ENCODE measurements at regions not wholly inside any gene's neighbourhood (a gene's known extent, or its start where the extent isn't known, plus 50 kb on each side); places are given as distances from the start of the nearest gene placed in this dataset.
"Not testable (repeated sequence)": the region's sequence is repeated elsewhere in the genome, so short reads cannot be mapped to it uniquely, and the experiment has no call there.

GRCh38 chr20:56872620-56873458 lies 243.7 kb downstream of the TFAP2C start:
- DNase-seq (ENCODE audit: low read depth): no peak

- DNase-seq (ENCODE audit: low read depth): no peak
These were observed 244.7 kb downstream of the TFAP2C start for GRCh38 chr20:56873836-56874235.

- no peak for DNase-seq (ENCODE audit: low read depth)
These were observed 246.1 kb downstream of the TFAP2C start for GRCh38 chr20:56875052-56875659.

GRCh38 chr20:56875803-56876202 lies 246.7 kb downstream of the TFAP2C start:
- DNase-seq (ENCODE audit: low read depth): no peak

GRCh38 chr20:56885521-56885920 lies 256.4 kb downstream of the TFAP2C start:
- no peak for DNase-seq (ENCODE audit: low read depth)

- no peak for DNase-seq (ENCODE audit: low read depth)
These were observed 260.9 kb downstream of the TFAP2C start for GRCh38 chr20:56890011-56890410.

- DNase-seq (ENCODE audit: low read depth): peak; percentile 4
These were observed 264.3 kb downstream of the TFAP2C start for GRCh38 chr20:56893226-56893917.

GRCh38 chr20:56896447-56896846 lies 267.3 kb downstream of the TFAP2C start:
- DNase-seq (ENCODE audit: low read depth): no peak

GRCh38 chr20:56897318-56897957 lies 268.3 kb downstream of the TFAP2C start:
- no peak for DNase-seq (ENCODE audit: low read depth)

- no peak for DNase-seq (ENCODE audit: low read depth)
These were observed 268.8 kb downstream of the TFAP2C start for GRCh38 chr20:56897958-56898349.

GRCh38 chr20:56899506-56899905 lies 270.4 kb downstream of the TFAP2C start:
- no peak for DNase-seq (ENCODE audit: low read depth)

- no peak for DNase-seq (ENCODE audit: low read depth)
These were observed 271.1 kb downstream of the TFAP2C start for GRCh38 chr20:56900252-56900651.

GRCh38 chr20:56903421-56903820 lies 274.3 kb downstream of the TFAP2C start:
- no peak for DNase-seq (ENCODE audit: low read depth)

- DNase-seq (ENCODE audit: low read depth): no peak
These were observed 274.8 kb downstream of the TFAP2C start for GRCh38 chr20:56903858-56904257.

- DNase-seq (ENCODE audit: low read depth): no peak
These were observed 281.0 kb downstream of the TFAP2C start for GRCh38 chr20:56909918-56910714.

GRCh38 chr20:56911946-56912345 lies 282.8 kb downstream of the TFAP2C start:
- no peak for DNase-seq (ENCODE audit: low read depth)

GRCh38 chr20:56914532-56914931 lies 285.4 kb downstream of the TFAP2C start:
- DNase-seq (ENCODE audit: low read depth): no peak

- no peak for DNase-seq (ENCODE audit: low read depth)
These were observed 287.2 kb downstream of the TFAP2C start for GRCh38 chr20:56916345-56916622.

- not testable (repeated sequence) for DNase-seq (ENCODE audit: low read depth)
These were observed 290.9 kb downstream of the TFAP2C start for GRCh38 chr20:56920041-56920440.

GRCh38 chr20:56922497-56922896 lies 293.4 kb downstream of the TFAP2C start:
- DNase-seq (ENCODE audit: low read depth): no peak

- DNase-seq (ENCODE audit: low read depth): no peak
These were observed 295.4 kb downstream of the TFAP2C start for GRCh38 chr20:56924292-56925081.
